ENCODE measurements at regions not wholly inside any gene's neighbourhood (a gene's known extent, or its start where the extent isn't known, plus 50 kb on each side); places are given as distances from the start of the nearest gene placed in this dataset.

- no peak for TF ChIP-seq POLR2A (IDR thresholded peaks at IDR 0.05)
- TF ChIP-seq CTCF (IDR thresholded peaks at IDR 0.05), result peak in 1 of 2 donors; percentile 24
- TF ChIP-seq EP300 (IDR thresholded peaks at IDR 0.05), result no peak
- TF ChIP-seq POLR2AphosphoS5 (IDR thresholded peaks at IDR 0.05), result no peak
Observed at GRCh38 chr18:45386041-45386655, 229.1 kb upstream of the SLC14A2 start.
